WTC11 (cell line): ENCODE measurements at regions not wholly inside any gene's neighbourhood (a gene's known extent, or its start where the extent isn't known, plus 50 kb on each side); places are given as distances from the start of the nearest gene placed in this dataset.
"Not testable (repeated sequence)": the region's sequence is repeated elsewhere in the genome, so short reads cannot be mapped to it uniquely, and the experiment has no call there.

Experiments
- ATAC-seq: fragments of 200-7000 bp; cut with Tn5 transposase; 2 replicates; pipeline ENCODE4 v1.10.0; 2021; ENCODE audit warnings: mild to moderate bottlenecking, moderate library complexity
- CTCF ChIA-PET: fragments of 300-600 bp; sonication (Branson Sonifier 250); formaldehyde crosslinking; loops from one replicate; lab custom pipeline; 2021; ENCODE audit warnings: antibody characterized with exemption; lab: Charles Lee
- POLR2A ChIA-PET: fragments of 350-600 bp; sonication (Branson Sonifier 250); formaldehyde crosslinking; loops from one replicate; lab custom pipeline; 2021; ENCODE audit warnings: antibody characterized with exemption; lab: Charles Lee
- DNase-seq: peaks from one replicate; pipeline ENCODE4 v3.0.0; 2021; ENCODE audit warnings: low spot score
- H3K27ac Mint-ChIP-seq: 2 replicates; pipeline ENCODE4 v1.8.0; 2021; ENCODE audit warnings: mixed read lengths
- H3K27me3 Mint-ChIP-seq: 2 replicates; pipeline ENCODE4 v1.8.0; 2021; ENCODE audit warnings: low read depth, mild to moderate bottlenecking, moderate library complexity, mixed read lengths
- H3K36me3 Mint-ChIP-seq: 2 replicates; pipeline ENCODE4 v1.8.0; 2021; ENCODE audit warnings: mixed read lengths
- H3K4me1 Mint-ChIP-seq: 2 replicates; pipeline ENCODE4 v1.8.0; 2022; ENCODE audit warnings: mixed read lengths
- H3K4me3 Mint-ChIP-seq: 2 replicates; pipeline ENCODE4 v1.8.0; 2021; ENCODE audit warnings: mild to moderate bottlenecking, moderate library complexity, mixed read lengths
- H3K9me3 Mint-ChIP-seq: 2 replicates; pipeline ENCODE4 v1.8.0; 2021; ENCODE audit warnings: mixed read lengths
- AFF4 ChIP-seq: sonication (generic); formaldehyde crosslinking; IDR thresholded peaks from 2 replicates; pipeline ENCODE4 v1.8.1; 2023; ENCODE audit warnings: mild to moderate bottlenecking, missing genetic modification reagents, borderline replicate concordance
- ATF2 ChIP-seq: sonication (generic); formaldehyde crosslinking; IDR thresholded peaks from 2 replicates; pipeline ENCODE4 v1.8.1; 2022; ENCODE audit warnings: low read depth, missing genetic modification reagents, borderline replicate concordance
- CBFB ChIP-seq: sonication (generic); formaldehyde crosslinking; IDR thresholded peaks from 2 replicates; pipeline ENCODE4 v1.8.1; 2022; ENCODE audit warnings: mild to moderate bottlenecking, low read depth, missing genetic modification reagents
- FOXP4 ChIP-seq: sonication (generic); formaldehyde crosslinking; IDR thresholded peaks from 2 replicates; pipeline ENCODE4 v1.8.0; 2022; ENCODE audit warnings: mild to moderate bottlenecking, missing genetic modification reagents
- IRF2 ChIP-seq: sonication (generic); formaldehyde crosslinking; IDR thresholded peaks from 2 replicates; pipeline ENCODE4 v1.8.0; 2022; ENCODE audit warnings: low read depth, missing genetic modification reagents, borderline replicate concordance
- NFYB ChIP-seq: sonication (generic); formaldehyde crosslinking; conservative IDR thresholded peaks from 2 replicates; pipeline ENCODE4 v1.8.0; 2022; ENCODE audit warnings: low read depth, missing genetic modification reagents
- ZNF423 ChIP-seq: fragments of 250-450 bp; sonication (Bioruptor Pico); IDR thresholded peaks from 2 replicates; pipeline ENCODE4 v2.1.2; 2022; ENCODE audit warnings: mild to moderate bottlenecking, moderate library complexity
- TF ChIP-seq, protein P1 (sequence below): fragments of 250-450 bp; sonication (Bioruptor Pico); IDR thresholded peaks from 2 replicates; pipeline ENCODE4 v1.8.0; 2021; ENCODE audit warnings: mild to moderate bottlenecking
- TF ChIP-seq, protein P2 (sequence below): sonication (generic); formaldehyde crosslinking; IDR thresholded peaks from 2 replicates; pipeline ENCODE4 v1.8.1; 2022; ENCODE audit warnings: mild to moderate bottlenecking, moderate library complexity, missing genetic modification reagents

- TF ChIP-seq AFF4 (CRISPR knock-in tag) = no peak
- no peak for TF ChIP-seq ZNF423 (CRISPR knock-in tag)
- no peak for TF ChIP-seq NFYB
- TF ChIP-seq, all 79 proteins: peak for 0
Measured at GRCh38 chr14:43336351-43336750, 1170.7 kb downstream of the FSCB start (continued).

GRCh38 chr14:43326501-43327407 is 1180.3 kb downstream of the FSCB start:
- H3K4me3 Mint-ChIP-seq, ATAC-seq, H3K27me3 Mint-ChIP-seq, DNase-seq, H3K4me1 Mint-ChIP-seq, POLR2A ChIA-PET, CTCF ChIA-PET, H3K27ac Mint-ChIP-seq: not testable (repeated sequence)
- peaks cover 17% of the 10 kb centered on the region for H3K36me3 Mint-ChIP-seq
- peaks cover 32% of the 10 kb centered on the region for H3K9me3 Mint-ChIP-seq

GRCh38 chr14:43316427-43316826 is 1190.7 kb downstream of the FSCB start:
- POLR2A ChIA-PET = no interaction called here
- H3K9me3 Mint-ChIP-seq = peaks cover 6% of the 10 kb centered on the region
- ATAC-seq (no peak), DNase-seq (no peak)
- no peaks in the 10 kb centered on the region for H3K36me3 Mint-ChIP-seq
- TF ChIP-seq CBFB (CRISPR knock-in tag) = no peak
- TF ChIP-seq FOXP4 (CRISPR knock-in tag) = no peak
- no peak for TF ChIP-seq IRF2
- TF ChIP-seq, protein P1, sequence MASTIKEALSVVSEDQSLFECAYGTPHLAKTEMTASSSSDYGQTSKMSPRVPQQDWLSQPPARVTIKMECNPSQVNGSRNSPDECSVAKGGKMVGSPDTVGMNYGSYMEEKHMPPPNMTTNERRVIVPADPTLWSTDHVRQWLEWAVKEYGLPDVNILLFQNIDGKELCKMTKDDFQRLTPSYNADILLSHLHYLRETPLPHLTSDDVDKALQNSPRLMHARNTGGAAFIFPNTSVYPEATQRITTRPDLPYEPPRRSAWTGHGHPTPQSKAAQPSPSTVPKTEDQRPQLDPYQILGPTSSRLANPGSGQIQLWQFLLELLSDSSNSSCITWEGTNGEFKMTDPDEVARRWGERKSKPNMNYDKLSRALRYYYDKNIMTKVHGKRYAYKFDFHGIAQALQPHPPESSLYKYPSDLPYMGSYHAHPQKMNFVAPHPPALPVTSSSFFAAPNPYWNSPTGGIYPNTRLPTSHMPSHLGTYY (CRISPR knock-in tag) = no peak
- TF ChIP-seq, protein P2, sequence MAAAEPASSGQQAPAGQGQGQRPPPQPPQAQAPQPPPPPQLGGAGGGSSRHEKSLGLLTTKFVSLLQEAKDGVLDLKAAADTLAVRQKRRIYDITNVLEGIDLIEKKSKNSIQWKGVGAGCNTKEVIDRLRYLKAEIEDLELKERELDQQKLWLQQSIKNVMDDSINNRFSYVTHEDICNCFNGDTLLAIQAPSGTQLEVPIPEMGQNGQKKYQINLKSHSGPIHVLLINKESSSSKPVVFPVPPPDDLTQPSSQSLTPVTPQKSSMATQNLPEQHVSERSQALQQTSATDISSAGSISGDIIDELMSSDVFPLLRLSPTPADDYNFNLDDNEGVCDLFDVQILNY = no peak
- TF ChIP-seq ATF2 (CRISPR knock-in tag) = no peak
- peaks cover 13% of the 10 kb centered on the region for H3K4me1 Mint-ChIP-seq
- no peak overlapping the region for H3K4me3 Mint-ChIP-seq
- H3K27me3 Mint-ChIP-seq = no peaks in the 10 kb centered on the region
- H3K27ac Mint-ChIP-seq = no peak overlapping the region
- CTCF ChIA-PET = no interaction called here
